ENCODE measurements at regions not wholly inside any gene's neighbourhood (a gene's known extent, or its start where the extent isn't known, plus 50 kb on each side); places are given as distances from the start of the nearest gene placed in this dataset.
"Not testable (repeated sequence)": the region's sequence is repeated elsewhere in the genome, so short reads cannot be mapped to it uniquely, and the experiment has no call there.

DNA sequence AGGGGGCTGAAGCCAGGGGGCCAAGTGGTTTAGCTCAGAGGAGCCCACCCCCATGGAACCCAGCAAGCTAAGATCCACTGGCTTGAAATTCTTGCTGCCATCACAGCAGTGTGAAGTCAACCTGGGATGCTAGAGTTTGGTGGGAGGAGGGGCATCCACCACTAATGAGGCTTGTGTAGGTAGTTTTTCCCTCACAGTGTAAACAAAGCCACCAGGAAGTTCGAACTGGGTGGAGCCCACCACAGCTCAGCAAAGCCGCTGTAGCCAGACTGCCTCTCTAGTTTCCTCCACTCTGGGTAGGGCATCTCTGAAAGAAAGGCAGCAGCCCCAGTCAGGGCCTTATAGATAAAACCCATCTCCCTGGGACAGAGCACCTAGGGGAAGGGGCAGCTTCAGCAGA is 187.4 kb upstream of the CENPE start:
- ATAC-seq; H3K4me1 Mint-ChIP-seq; H3K36me3 Mint-ChIP-seq; H3K27ac Mint-ChIP-seq; DNase-seq (ENCODE audit: low spot score in 2 of 2); H3K4me3 Mint-ChIP-seq: not testable (repeated sequence)
- H3K9me3 Mint-ChIP-seq: peaks cover 19% of the 10 kb centered on the region

DNA sequence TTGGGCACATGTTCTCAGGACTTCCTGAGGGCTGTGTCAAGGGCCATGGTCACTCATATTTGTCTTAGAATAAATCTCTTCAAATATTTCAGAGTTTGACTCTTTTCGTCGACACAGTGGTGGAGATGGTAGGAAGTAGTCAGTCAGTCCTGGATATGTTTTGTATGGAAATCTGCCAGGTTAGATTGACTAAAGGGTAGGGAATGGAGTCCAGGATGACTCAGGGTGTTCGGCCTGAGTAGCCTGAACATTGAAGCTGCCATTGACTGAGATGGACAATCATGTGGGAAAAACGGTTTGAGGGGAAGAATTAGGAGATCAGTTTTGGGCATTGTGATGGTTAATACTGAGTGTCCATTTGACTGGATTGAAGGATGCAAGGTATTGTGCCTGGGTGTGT is 177.1 kb upstream of the CENPE start:
- H3K9me3 Mint-ChIP-seq: peaks cover 2% of the 10 kb centered on the region

DNA sequence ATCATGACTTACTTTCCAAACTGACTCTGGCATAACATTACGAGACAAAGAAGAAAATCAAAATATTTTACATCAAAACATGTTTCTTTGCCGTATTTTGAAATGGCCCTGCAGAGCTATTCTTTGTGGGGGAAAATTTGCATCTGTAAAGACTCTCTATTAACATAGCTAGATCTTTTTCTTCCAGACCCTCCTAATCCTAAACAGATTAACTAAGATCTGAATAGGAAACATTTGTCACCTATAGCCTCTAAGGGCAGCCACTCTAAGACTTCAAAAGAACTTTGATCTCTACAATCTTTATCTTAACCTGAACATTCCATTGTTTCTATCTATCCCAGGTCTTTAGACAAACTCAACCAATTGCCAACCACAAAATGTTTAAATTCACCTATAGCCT is 176.6 kb upstream of the CENPE start:
- H3K36me3 Mint-ChIP-seq: no peaks in the 10 kb centered on the region
- no peak for DNase-seq (ENCODE audit: low spot score in 2 of 2)
- H3K9me3 Mint-ChIP-seq: no peaks in the 10 kb centered on the region
- ATAC-seq: no peak
- no peak overlapping the region for H3K27ac Mint-ChIP-seq
- no peaks in the 10 kb centered on the region for H3K4me1 Mint-ChIP-seq
- H3K4me3 Mint-ChIP-seq: no peak overlapping the region

More for the DNA sequence above, 177.1 kb upstream of the CENPE start:
- no peak overlapping the region for H3K4me3 Mint-ChIP-seq
- no peaks in the 10 kb centered on the region for H3K36me3 Mint-ChIP-seq
- H3K4me1 Mint-ChIP-seq: no peaks in the 10 kb centered on the region
- no peak overlapping the region for H3K27ac Mint-ChIP-seq
- DNase-seq (ENCODE audit: low spot score in 2 of 2) (no peak), ATAC-seq (no peak)

DNA sequence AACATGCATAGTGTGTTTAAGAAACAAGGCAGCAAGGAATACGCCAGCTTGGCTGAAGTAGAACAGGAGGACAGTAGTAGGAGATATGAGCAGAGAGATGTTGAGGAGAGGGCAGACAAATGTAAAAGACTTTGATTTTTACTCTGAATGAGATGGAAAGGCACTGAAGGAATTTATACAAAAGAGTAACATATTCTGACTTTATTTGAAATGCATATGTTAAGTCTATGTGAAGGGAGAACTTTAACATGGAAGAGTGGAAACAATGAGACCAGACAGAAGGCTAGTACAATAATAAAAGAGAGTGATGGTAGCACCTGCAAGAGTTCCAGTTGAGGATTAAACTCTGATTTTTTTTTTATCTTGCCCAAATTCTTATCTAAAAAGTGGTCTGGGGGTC is 176.2 kb upstream of the CENPE start:
- DNase-seq (ENCODE audit: low spot score in 2 of 2) (no peak), ATAC-seq (no peak)
- Mint-ChIP-seq H3K4me1 (no peaks in the 10 kb centered on the region), H3K9me3 (no peaks in the 10 kb centered on the region), H3K36me3 (no peaks in the 10 kb centered on the region), H3K4me3 (no peak overlapping the region), H3K27ac (no peak overlapping the region)

DNA sequence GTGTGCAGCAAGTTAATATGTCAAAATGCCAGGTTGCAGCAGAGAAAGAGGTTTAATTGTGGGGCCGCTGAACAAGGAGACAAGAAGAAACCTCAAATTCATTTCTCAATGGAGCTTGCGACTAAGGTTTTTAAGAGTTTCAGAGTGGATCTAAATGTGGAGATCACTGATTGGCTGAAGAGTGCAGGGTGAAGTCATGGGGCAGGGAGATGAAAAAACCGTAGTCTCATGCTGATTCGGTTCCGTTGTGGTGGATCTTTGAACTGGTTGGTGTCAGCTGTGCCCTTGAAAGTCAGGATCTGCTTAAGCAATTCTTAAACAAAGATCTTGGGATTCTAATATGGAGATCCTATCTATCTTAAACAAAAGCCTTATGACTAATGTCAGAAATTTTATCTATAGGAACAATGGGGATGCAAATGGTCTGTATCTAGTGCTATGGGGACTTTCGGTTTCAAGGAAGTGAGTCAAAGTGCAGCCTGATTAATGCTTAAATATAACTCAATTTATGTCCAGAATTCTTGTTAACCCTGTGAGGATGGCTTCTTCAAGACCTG is 173.9 kb upstream of the CENPE start:
- no peak overlapping the region for H3K27ac Mint-ChIP-seq
- no peak overlapping the region for H3K4me3 Mint-ChIP-seq
- no peaks in the 10 kb centered on the region for H3K9me3 Mint-ChIP-seq
- DNase-seq (ENCODE audit: low spot score in 2 of 2) (no peak), ATAC-seq (no peak)
- H3K4me1 Mint-ChIP-seq: no peaks in the 10 kb centered on the region
- no peaks in the 10 kb centered on the region for H3K36me3 Mint-ChIP-seq

DNA sequence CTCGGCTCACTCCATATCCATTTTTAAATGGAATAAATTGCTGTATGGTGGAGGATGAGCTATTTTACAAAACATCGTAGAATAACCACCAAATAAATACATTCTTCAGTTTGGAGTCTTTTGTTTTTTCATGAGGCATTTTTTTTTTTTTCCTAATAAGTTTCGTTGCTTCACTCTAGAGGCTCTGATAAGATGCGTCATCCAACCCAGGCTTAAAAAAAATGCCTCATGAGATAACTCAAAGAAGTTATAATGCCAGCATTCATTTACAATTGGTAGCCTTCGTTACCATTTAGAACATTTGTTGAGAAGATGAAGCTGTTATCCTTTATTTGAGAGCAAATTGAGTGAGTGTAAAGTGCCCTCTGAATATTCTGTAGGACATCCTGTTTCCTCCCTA is 172.2 kb upstream of the CENPE start:
- Mint-ChIP-seq H3K36me3 (no peaks in the 10 kb centered on the region), H3K9me3 (no peaks in the 10 kb centered on the region), H3K27ac (no peak overlapping the region), H3K4me3 (no peak overlapping the region), H3K4me1 (no peaks in the 10 kb centered on the region)
- DNase-seq (ENCODE audit: low spot score in 2 of 2): no peak
- ATAC-seq: no peak

DNA sequence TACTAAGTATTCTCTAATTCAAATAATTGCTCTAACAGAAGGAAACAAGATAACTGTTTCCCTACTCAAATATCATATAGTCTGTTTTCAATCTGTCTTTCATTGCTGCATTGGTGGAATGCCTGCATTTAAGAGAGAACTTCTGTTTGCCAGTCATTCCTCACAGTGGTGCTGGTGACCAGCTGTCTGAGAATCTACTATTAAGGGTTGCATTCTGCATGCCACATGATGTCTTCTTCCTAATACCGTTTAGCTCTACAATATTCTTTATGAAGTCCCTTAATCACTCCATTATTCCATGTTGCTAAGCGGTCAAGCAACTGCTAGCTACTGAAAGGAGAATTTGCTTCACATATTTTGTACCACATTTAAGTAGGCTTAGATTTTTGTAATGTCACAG is 167.1 kb upstream of the CENPE start:
- ATAC-seq: no peak

DNA sequence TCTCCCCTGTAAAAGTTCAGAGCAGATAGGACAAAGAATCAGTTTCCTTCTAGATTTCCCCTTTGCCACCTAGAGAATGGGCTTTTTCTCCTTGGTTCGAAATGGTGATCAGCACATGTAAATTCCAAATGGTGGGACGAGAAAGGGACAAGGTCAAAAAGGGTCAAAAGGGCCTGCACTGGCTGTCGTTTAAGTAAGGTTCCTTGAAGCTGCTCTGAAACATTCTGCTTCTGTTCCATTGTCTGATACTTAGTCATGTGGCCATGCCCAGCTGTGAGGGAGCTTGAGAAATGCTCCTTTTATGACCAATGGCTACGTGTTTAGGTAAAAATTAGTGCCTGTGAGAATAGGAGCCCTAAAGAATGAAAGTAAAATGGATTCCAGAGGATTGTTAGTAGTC is 165.9 kb upstream of the CENPE start:
- H3K9me3 Mint-ChIP-seq: peaks cover 12% of the 10 kb centered on the region
- no peak overlapping the region for H3K4me3 Mint-ChIP-seq
- ATAC-seq (no peak), DNase-seq (ENCODE audit: low spot score in 2 of 2) (no peak)
- H3K36me3 Mint-ChIP-seq: no peaks in the 10 kb centered on the region
- no peak overlapping the region for H3K27ac Mint-ChIP-seq
- H3K4me1 Mint-ChIP-seq: no peaks in the 10 kb centered on the region

More for the DNA sequence above, 167.1 kb upstream of the CENPE start:
- H3K27ac Mint-ChIP-seq: no peak overlapping the region
- no peaks in the 10 kb centered on the region for H3K4me1 Mint-ChIP-seq
- peaks cover 5% of the 10 kb centered on the region for H3K9me3 Mint-ChIP-seq
- H3K4me3 Mint-ChIP-seq: no peak overlapping the region
- no peaks in the 10 kb centered on the region for H3K36me3 Mint-ChIP-seq
- DNase-seq (ENCODE audit: low spot score in 2 of 2): no peak

DNA sequence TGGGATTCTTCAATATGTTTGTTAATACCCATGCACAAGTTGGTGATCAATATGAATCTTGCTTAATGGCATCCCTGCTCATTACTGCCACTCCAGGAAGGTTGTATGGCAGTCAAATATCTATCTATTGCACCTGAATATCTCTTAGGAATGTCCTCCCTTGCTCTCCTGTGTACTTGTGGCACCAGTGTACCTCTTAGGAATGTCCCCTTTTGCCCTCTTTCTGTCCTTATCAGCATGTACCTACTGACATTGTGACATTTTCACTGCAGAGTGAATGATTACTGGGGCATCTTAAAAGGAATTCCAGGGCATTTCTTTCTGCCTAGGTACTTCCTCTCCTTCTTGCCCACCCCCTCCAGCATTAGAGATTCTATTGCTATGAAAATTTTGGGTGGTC is 163.8 kb upstream of the CENPE start:
- Mint-ChIP-seq H3K4me1 (no peaks in the 10 kb centered on the region), H3K4me3 (no peak overlapping the region), H3K9me3 (peaks cover 14% of the 10 kb centered on the region), H3K27ac (no peak overlapping the region), H3K36me3 (no peaks in the 10 kb centered on the region)
- no peak for DNase-seq (ENCODE audit: low spot score in 2 of 2)
- no peak for ATAC-seq

DNA sequence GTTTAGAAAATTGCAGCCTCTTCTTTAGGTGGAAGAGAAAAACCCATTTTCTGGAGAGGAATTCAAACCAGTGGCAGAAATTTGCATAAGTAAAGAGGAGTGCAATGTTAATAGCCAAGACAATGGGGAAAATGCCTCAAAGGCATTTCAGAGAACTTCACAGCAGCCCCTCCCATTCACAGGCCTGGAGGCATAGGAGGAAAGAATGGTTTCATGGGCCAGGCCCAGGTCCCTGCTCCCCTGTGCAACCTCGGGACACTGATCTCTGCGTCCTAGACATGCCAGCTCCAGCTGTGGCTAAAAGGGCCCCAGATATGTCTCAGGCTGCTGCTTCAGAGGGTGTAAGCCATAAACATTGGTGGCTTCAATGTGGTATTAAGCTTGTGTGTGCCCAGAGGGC is 161.8 kb upstream of the CENPE start:
- no peak overlapping the region for H3K27ac Mint-ChIP-seq
- DNase-seq (ENCODE audit: low spot score in 2 of 2) (no peak), ATAC-seq (no peak)
- no peak overlapping the region for H3K4me3 Mint-ChIP-seq
- peaks cover 18% of the 10 kb centered on the region for H3K9me3 Mint-ChIP-seq
- H3K36me3 Mint-ChIP-seq: no peaks in the 10 kb centered on the region
- no peaks in the 10 kb centered on the region for H3K4me1 Mint-ChIP-seq

DNA sequence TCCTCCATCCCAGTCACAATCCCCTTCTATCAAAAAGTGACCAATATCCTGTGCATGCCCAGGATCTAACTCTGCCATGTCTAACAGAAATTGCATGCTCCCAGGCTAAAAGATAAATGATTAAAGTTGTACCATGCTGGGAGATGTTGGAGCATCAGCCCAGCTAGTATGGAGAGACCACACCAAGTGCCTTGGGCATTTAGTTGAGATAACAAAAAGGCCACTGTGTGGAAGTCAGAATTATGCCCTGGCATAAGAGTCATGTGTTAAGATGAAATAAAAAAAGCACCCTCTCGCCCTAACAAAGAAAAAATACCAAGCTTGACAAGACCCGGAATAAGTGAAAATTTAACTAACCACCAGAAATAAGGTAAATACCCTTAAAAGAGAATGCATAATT is 155.9 kb upstream of the CENPE start:
- H3K27ac Mint-ChIP-seq: no peak overlapping the region
- peaks cover 5% of the 10 kb centered on the region for H3K9me3 Mint-ChIP-seq
- DNase-seq (ENCODE audit: low spot score in 2 of 2) (no peak), ATAC-seq (no peak)
- H3K4me3 Mint-ChIP-seq: no peak overlapping the region
- H3K4me1 Mint-ChIP-seq: no peaks in the 10 kb centered on the region
- H3K36me3 Mint-ChIP-seq: no peaks in the 10 kb centered on the region

DNA sequence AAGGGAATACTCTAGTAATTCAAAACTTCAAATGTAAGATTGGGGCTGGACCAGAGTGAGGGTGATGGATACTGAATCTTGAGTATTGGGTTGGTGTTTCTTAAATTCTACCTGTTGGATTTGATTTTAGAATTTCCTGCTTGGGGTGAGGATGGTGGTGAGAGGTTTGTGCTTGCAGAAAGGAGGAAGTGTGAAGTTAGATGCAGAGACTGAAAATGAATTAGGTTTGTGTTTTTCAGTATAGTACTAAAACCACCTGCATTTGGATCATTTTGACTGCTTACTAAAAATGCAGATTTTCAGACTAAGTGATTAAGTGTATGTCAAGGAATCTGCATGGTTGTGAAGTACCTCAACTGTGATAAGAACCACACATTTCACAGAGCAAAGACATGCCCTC is 131.5 kb upstream of the CENPE start:
- Mint-ChIP-seq H3K9me3 (peaks cover 2% of the 10 kb centered on the region), H3K4me1 (no peaks in the 10 kb centered on the region), H3K27ac (no peak overlapping the region), H3K4me3 (no peak overlapping the region), H3K36me3 (no peaks in the 10 kb centered on the region)
- ATAC-seq (no peak), DNase-seq (ENCODE audit: low spot score in 2 of 2) (no peak)

DNA sequence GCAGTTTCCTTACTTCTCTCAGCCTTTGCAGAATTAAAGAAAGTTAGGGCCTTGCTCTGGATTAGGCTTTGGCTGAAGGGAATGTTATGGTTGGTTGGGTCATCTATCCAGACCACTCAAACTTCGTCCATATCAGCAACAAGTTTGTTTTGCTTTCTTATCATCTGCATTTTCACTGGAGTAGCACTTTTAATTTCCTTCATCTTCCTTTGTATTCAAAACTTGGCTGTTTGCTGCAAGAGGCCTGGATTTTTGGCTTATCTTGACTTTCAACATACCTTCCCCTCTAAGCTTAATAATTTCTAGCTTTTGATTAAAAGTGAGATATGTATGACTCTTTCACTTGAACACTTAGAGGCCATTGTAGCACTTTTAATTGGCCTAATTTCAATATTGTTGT is 126.7 kb upstream of the CENPE start:
- Mint-ChIP-seq H3K36me3 (no peaks in the 10 kb centered on the region), H3K4me1 (no peaks in the 10 kb centered on the region), H3K9me3 (no peaks in the 10 kb centered on the region), H3K4me3 (no peak overlapping the region), H3K27ac (no peak overlapping the region)
- ATAC-seq: no peak
- no peak for DNase-seq (ENCODE audit: low spot score in 2 of 2)

DNA sequence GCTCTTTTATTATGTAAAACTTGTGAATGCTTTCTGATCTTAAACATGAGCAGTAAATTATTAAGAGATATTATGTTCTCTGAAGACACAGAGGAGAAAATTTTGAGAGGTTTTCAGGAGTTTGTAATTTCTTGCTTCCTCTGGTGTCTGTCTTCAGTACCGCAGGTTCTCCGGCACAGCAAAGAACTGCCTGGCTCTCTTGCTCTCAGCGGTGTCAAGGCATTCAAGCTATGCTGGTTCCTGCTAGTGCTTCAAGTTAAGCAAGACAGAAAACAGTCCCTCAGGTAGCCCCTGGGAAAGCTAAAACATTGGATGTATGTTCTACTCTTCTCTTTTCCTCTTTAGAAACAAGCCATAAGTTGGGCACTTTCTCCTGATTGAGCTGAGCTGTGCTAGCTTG is 120.2 kb upstream of the CENPE start:
- no peaks in the 10 kb centered on the region for H3K36me3 Mint-ChIP-seq

DNA sequence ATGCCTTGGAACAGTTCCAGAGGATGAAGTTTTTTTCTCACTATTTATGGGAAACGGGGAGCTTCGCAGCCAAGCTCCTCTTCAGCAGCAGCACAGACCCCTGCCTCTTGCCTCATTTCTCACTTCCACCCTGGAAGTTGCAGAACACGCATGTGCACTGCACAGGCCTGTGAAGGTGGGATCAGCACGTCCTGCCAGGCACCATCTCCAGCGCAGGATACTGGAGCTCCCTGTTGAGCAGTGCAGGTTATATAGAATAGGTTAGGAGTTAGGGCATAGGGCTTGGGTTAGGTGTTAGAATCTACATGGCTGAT is 110.1 kb upstream of the CENPE start:
- no peaks in the 10 kb centered on the region for H3K36me3 Mint-ChIP-seq
- no peak for ATAC-seq
- H3K4me3 Mint-ChIP-seq: no peak overlapping the region
- H3K27ac Mint-ChIP-seq: no peak overlapping the region
- DNase-seq (ENCODE audit: low spot score in 2 of 2): no peak
- H3K9me3 Mint-ChIP-seq: peaks cover 7% of the 10 kb centered on the region
- H3K4me1 Mint-ChIP-seq: no peaks in the 10 kb centered on the region

More for the DNA sequence above, 120.2 kb upstream of the CENPE start:
- no peaks in the 10 kb centered on the region for H3K4me1 Mint-ChIP-seq
- no peak for ATAC-seq
- peaks cover 14% of the 10 kb centered on the region for H3K9me3 Mint-ChIP-seq
- no peak overlapping the region for H3K4me3 Mint-ChIP-seq
- no peak for DNase-seq (ENCODE audit: low spot score in 2 of 2)
- H3K27ac Mint-ChIP-seq: no peak overlapping the region

DNA sequence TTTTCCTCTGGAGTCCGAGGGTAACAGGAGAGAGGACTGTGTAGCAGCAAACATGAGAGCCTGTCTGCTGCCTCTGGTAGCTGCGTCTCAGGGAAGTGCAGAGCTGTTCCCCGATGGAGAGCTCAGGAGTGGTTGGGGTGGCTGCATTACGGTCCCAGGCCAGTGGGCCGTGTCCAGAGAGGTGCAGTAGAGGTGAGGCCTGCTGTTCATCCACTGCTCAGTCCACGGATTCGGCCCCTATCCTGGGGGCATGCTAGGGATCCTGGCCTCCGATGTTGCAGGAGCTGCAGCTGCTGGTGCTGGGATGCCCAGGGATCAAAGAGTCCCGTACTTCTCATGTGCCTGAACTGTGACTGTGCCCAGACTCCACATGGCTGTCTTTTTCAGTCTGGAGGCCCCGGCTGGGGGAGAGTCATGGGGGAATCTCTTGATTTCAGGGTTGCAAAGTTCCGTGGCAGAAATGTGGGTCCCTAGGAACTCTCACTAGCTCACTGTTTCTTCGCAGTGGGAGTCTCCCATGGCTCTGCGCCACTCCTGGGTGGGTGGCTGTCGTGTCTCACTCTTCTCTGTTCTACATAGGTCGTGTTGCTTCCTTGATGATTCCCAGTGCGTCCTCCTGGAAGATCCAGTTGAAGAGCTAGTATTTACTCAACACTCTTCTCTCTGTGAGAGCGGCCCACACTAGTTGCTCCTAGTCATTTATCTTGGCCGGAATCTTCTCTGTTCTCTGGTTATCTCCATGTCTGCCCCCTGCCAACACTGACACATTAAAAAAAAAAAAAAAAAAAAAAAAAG is 109.5 kb upstream of the CENPE start:
- Mint-ChIP-seq H3K36me3 (no peaks in the 10 kb centered on the region), H3K4me3 (no peak overlapping the region), H3K4me1 (no peaks in the 10 kb centered on the region), H3K27ac (no peak overlapping the region), H3K9me3 (peaks cover 7% of the 10 kb centered on the region)
- ATAC-seq (peak; percentile 38), DNase-seq (ENCODE audit: low spot score in 2 of 2) (no peak)

All from stimulated activated effector memory CD8-positive, alpha-beta T cell treated with anti-CD3 and anti-CD28 coated beads, Interleukin-12 subunit alpha, Interleukin-12 subunit beta, amount 100 ng/mL, for 72 hours (primary cell).